Trophoblast cell (in vitro differentiated cells and primary cell): ENCODE measurements at regions not wholly inside any gene's neighbourhood (a gene's known extent, or its start where the extent isn't known, plus 50 kb on each side); places are given as distances from the start of the nearest gene placed in this dataset.

Experiments
- DNase-seq, 2 donors: peaks; one replicate each; pipeline ENCODE4 v3.0.0-alpha.2; 2016
- H2AFZ ChIP-seq: 2 replicates; pipeline ENCODE4 v1.6.1; 2013; ENCODE audit warnings: low read length, moderate library complexity, mild to moderate bottlenecking; ENCODE audit not compliant: insufficient read depth, poor library complexity
- H2AK5ac ChIP-seq: 2 replicates; pipeline ENCODE4 v1.6.1; 2013; ENCODE audit warnings: mild to moderate bottlenecking, low read length
- H2BK120ac ChIP-seq: 2 replicates; pipeline ENCODE4 v1.6.1; 2013; ENCODE audit warnings: low read length, mild to moderate bottlenecking, moderate library complexity; ENCODE audit not compliant: insufficient read depth, poor library complexity
- H2BK12ac ChIP-seq: 2 replicates; pipeline ENCODE4 v1.6.1; 2013; ENCODE audit warnings: mild to moderate bottlenecking, low read length, moderate library complexity
- H2BK5ac ChIP-seq: 2 replicates; pipeline ENCODE4 v1.6.1; 2013; ENCODE audit warnings: low read length, low read depth, moderate library complexity, mild to moderate bottlenecking; ENCODE audit not compliant: poor library complexity
- H3K14ac ChIP-seq: 2 replicates; pipeline ENCODE4 v1.6.1; 2013; ENCODE audit warnings: mild to moderate bottlenecking, low read length
- H3K18ac ChIP-seq: 2 replicates; pipeline ENCODE4 v1.6.1; 2013; ENCODE audit warnings: mild to moderate bottlenecking, low read length
- H3K23ac ChIP-seq: 2 replicates; pipeline ENCODE4 v1.6.1; 2013; ENCODE audit warnings: low read length
- H3K27ac ChIP-seq: 2 replicates; pipeline ENCODE4 v1.5.1; 2013; ENCODE audit warnings: low read depth, mild to moderate bottlenecking, inconsistent platforms, low read length, moderate library complexity
- H3K27me3 ChIP-seq: 2 replicates; pipeline ENCODE4 v1.6.1; 2013; ENCODE audit warnings: inconsistent platforms, mild to moderate bottlenecking, low read length, moderate library complexity; ENCODE audit not compliant: insufficient read depth
- H3K36me3 ChIP-seq, 2 experiments: 1 replicate in 1 of 2; 2 replicates in 1 of 2; pipeline ENCODE4 v1.6.1; 2013; ENCODE audit warnings: low read length in 2 of 2, mild to moderate bottlenecking in 2 of 2, moderate library complexity in 1 of 2; ENCODE audit not compliant: insufficient read depth in 2 of 2, control insufficient read depth in 1 of 2
- H3K4ac ChIP-seq: 2 replicates; pipeline ENCODE4 v1.6.1; 2013; ENCODE audit warnings: low read depth, mild to moderate bottlenecking, low read length, moderate library complexity
- H3K4me1 ChIP-seq, 2 experiments: 1 replicate in 1 of 2; 2 replicates in 1 of 2; pipeline ENCODE4 v1.6.1; 2013; ENCODE audit warnings: low read length in 2 of 2, mild to moderate bottlenecking in 2 of 2, moderate library complexity in 1 of 2; ENCODE audit not compliant: insufficient read depth in 2 of 2, control insufficient read depth in 1 of 2
- H3K4me2 ChIP-seq: 2 replicates; pipeline ENCODE4 v1.6.1; 2013; ENCODE audit warnings: inconsistent platforms, mild to moderate bottlenecking, low read length, moderate library complexity
- H3K4me3 ChIP-seq: 2 replicates; pipeline ENCODE4 v1.5.1; 2013; ENCODE audit warnings: mild to moderate bottlenecking, low read depth, low read length, inconsistent platforms
- H3K79me1 ChIP-seq: one replicate; pipeline ENCODE4 v1.6.1; 2013; ENCODE audit warnings: low read length
- H3K79me2 ChIP-seq: 2 replicates; pipeline ENCODE4 v1.6.1; 2013; ENCODE audit warnings: low read length, mild to moderate bottlenecking; ENCODE audit not compliant: control insufficient read depth, insufficient read depth, poor library complexity
- H3K9ac ChIP-seq: 2 replicates; pipeline ENCODE4 v1.6.1; 2013; ENCODE audit warnings: mild to moderate bottlenecking, low read length
- H3K9me3 ChIP-seq: 2 replicates; pipeline ENCODE4 v1.6.1; 2013; ENCODE audit warnings: low read depth, mild to moderate bottlenecking, control low read depth, inconsistent platforms, low read length; ENCODE audit not compliant: insufficient read depth
- H4K12ac ChIP-seq: 2 replicates; pipeline ENCODE4 v1.6.1; 2013; ENCODE audit warnings: low read depth, mild to moderate bottlenecking, low read length, moderate library complexity
- H4K8ac ChIP-seq: 2 replicates; pipeline ENCODE4 v1.6.1; 2013; ENCODE audit warnings: low read depth, mild to moderate bottlenecking, low read length, moderate library complexity
- H4K91ac ChIP-seq: one replicate; pipeline ENCODE4 v1.6.1; 2013; ENCODE audit warnings: low read depth, mild to moderate bottlenecking, low read length, moderate library complexity
- WGBS: extraction: QIAGEN DNeasy Blood & Tissue Kit; methylation state at CpG from one replicate; pipeline ENCODE4 v1.1.7; 2013; ENCODE audit warnings: missing lambda C conversion rate; ENCODE audit not compliant: insufficient read length, insufficient coverage; ENCODE audit errors: extremely low coverage; 5-methylcytosine and 5-hydroxymethylcytosine counted together

DNA sequence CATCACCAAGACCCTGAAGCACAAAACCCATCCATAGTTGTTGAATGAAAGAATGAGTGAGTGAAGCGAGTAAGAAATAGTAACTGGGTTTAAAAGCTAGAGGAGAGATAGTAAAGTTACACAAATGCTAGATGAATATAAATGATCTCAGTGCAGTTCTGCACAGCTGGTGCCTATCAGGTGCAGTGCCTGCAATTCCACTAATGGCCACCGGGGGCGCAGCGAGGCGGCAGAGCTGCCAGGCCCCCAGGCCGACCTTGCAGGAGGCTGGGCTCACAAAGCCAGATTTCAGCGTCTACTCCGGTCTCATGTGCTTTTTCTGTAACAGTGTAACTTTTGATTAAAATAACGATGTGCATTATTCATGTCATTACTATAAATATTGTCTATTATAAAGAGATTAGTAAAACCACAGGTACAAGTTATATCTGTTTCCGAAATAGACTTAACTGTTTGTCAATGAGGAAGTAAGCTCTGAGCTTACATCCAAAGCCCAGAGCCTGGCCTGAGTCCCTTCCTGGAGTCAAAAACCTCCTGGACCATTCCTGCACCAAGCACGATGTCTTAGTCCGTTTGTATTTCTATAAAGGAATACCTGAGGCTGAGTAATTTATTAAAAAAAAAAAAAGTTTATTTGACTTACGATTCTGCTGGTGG, 477.6 kb downstream of the NPHP4 start:
- Histone ChIP-seq H2BK12ac (no peak overlapping the region), H2BK5ac (no peak overlapping the region), H3K4ac (no peak overlapping the region), H3K4me3 (no peak overlapping the region), H3K4me1 (no peaks in the 10 kb centered on the region), H2BK120ac (no peak overlapping the region), H3K4me2 (no peak overlapping the region), H2AK5ac (no peak overlapping the region), H3K14ac (no peak overlapping the region), H3K9me3 (peaks cover 2% of the 10 kb centered on the region), H2AFZ (no peak overlapping the region), H3K27ac (no peak overlapping the region), H4K8ac (no peak overlapping the region), H3K79me1 (no peaks in the 10 kb centered on the region), H4K91ac (no peak overlapping the region), H3K23ac (no peak overlapping the region), H3K36me3 (no peaks in the 10 kb centered on the region), H3K9ac (no peak overlapping the region), H3K79me2 (no peaks in the 10 kb centered on the region), H4K12ac (no peak overlapping the region), H3K27me3 (no peaks in the 10 kb centered on the region), H3K18ac (no peak overlapping the region)
- WGBS = no CpG with 5 or more reads among the region's 13 CpGs
- peak; percentile 54 to 74 for DNase-seq

DNA sequence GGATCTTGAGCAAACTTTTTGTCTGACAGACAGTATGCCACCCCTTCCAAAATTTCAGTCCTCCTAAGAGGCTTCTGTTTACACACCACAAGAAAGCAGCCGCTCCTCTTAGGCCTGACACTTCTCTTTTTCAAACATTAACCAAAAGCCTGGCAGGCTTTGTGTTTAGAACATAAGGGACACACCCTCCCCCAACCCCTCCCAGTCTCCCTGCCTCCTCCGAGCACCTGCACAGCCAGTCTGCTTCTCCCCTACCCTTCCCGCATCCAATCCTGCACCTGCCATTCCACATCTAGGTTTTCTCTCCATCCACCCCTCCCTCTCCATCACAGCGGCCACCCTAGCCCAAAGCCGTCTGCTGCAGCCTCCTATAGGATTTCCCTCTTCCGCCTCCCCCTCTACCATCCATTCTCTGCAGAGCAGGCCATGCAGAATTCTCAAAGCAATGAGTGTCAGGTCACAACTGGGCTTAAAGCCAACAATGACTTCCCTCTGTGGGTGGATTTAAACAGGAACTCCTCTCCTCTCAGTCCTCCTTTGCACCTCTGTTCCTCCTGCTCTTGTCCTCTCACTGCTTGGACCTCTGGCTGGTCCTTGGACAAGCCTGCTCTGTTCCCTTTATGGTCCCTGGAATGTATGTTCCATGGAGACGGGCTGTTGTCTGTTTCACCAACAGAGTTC, 478.2 kb downstream of the NPHP4 start:
- no peaks in the 10 kb centered on the region for H3K36me3 ChIP-seq
- no peaks in the 10 kb centered on the region for H3K79me2 ChIP-seq
- no peak overlapping the region for H2BK5ac ChIP-seq
- no peaks in the 10 kb centered on the region for H3K27me3 ChIP-seq
- no peaks in the 10 kb centered on the region for H3K79me1 ChIP-seq
- no peak overlapping the region for H3K9ac ChIP-seq
- no peak overlapping the region for H4K8ac ChIP-seq
- no peak overlapping the region for H3K18ac ChIP-seq
- no peak overlapping the region for H3K4me2 ChIP-seq
- no peak overlapping the region for H3K27ac ChIP-seq
- H2AK5ac ChIP-seq = no peak overlapping the region
- no CpG with 5 or more reads among the region's 7 CpGs for WGBS
- no peaks in the 10 kb centered on the region for H3K4me1 ChIP-seq
- no peak overlapping the region for H2AFZ ChIP-seq
- H4K91ac ChIP-seq = no peak overlapping the region
- H3K14ac ChIP-seq = no peak overlapping the region
- H2BK12ac ChIP-seq = no peak overlapping the region
- H3K9me3 ChIP-seq = peaks cover 2% of the 10 kb centered on the region
- no peak overlapping the region for H3K4ac ChIP-seq
- no peak for DNase-seq
- H2BK120ac ChIP-seq = no peak overlapping the region
- H3K4me3 ChIP-seq = no peak overlapping the region
- H3K23ac ChIP-seq = no peak overlapping the region
- H4K12ac ChIP-seq = no peak overlapping the region

DNA sequence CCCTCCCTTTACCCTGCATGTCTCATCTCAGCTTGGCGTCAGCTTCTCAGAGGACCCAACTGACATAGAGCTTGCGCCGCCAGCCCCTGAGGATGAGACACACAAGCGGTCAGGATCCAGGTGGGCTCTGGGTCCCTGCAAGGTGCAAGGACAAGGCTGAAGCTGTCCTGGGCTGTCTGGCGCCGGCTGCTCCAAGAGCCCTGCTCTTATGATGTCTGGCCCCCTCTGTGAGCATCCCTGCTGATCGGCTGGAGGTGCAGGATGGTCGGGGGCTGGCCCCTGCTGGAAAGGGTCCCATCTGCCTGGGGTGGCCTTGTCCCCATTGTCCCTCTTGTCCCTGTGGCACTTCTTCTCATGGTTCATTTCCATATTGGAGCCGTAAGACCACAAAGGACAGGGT, 479.0 kb downstream of the NPHP4 start:
- Histone ChIP-seq H3K4ac (no peak overlapping the region), H3K18ac (no peak overlapping the region), H4K91ac (no peak overlapping the region), H3K4me2 (no peak overlapping the region), H3K79me2 (no peaks in the 10 kb centered on the region), H2BK5ac (no peak overlapping the region), H2BK120ac (no peak overlapping the region), H3K23ac (no peak overlapping the region), H3K27me3 (no peaks in the 10 kb centered on the region), H3K9me3 (peaks cover 2% of the 10 kb centered on the region), H3K14ac (no peak overlapping the region), H3K79me1 (no peaks in the 10 kb centered on the region), H4K12ac (no peak overlapping the region), H3K4me1 (no peaks in the 10 kb centered on the region), H3K4me3 (no peak overlapping the region), H3K36me3 (no peaks in the 10 kb centered on the region), H3K27ac (no peak overlapping the region), H3K9ac (no peak overlapping the region), H2AK5ac (no peak overlapping the region), H4K8ac (no peak overlapping the region), H2BK12ac (no peak overlapping the region), H2AFZ (no peak overlapping the region)
- WGBS = no CpG with 5 or more reads among the region's 9 CpGs
- no peak for DNase-seq

DNA sequence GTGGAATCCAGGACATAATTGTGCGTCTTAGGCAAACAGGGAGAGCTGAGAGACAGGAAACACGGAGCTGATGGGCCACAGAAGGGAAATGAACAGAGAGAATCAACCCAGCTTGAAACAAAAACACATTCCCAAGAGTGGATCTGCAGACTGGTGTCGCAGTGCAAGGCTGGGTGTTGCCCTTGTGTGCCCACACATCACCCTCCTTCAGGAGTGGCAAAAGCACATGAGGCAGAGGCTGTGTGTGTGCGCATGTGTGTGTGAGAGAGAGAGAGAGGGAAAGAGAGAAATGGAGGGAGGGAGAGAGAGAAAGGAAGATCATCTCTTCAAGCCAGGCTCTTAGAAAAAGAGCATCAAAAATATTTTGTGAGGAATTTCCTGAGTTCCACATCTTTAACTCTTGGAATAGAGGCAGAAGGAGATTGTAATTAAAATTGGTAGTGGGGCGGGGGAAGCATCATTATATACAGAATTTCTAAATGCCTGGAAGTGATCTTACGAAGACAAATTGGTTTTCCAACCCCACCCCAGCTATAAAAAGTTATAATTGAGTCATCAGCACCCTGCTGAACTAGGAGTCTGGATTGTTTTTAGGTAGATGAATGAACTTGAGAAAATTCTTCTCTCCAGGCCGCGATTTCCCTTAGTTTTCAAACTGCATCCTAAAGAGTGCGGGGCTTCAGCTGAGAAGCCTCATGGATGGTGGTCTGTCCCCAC, 480.7 kb downstream of the NPHP4 start:
- no peaks in the 10 kb centered on the region for H3K9me3 ChIP-seq
- H3K4ac ChIP-seq = no peak overlapping the region
- H4K8ac ChIP-seq = no peak overlapping the region
- no CpG with 5 or more reads among the region's 9 CpGs for WGBS
- H3K27me3 ChIP-seq = no peaks in the 10 kb centered on the region
- no peak overlapping the region for H3K9ac ChIP-seq
- H2AFZ ChIP-seq = no peak overlapping the region
- H2AK5ac ChIP-seq = no peak overlapping the region
- no peaks in the 10 kb centered on the region for H3K4me1 ChIP-seq
- no peak for DNase-seq
- no peak overlapping the region for H4K12ac ChIP-seq
- no peak overlapping the region for H3K14ac ChIP-seq
- no peak overlapping the region for H3K27ac ChIP-seq
- no peak overlapping the region for H4K91ac ChIP-seq
- H3K79me2 ChIP-seq = no peaks in the 10 kb centered on the region
- no peak overlapping the region for H2BK5ac ChIP-seq
- no peaks in the 10 kb centered on the region for H3K36me3 ChIP-seq
- H3K79me1 ChIP-seq = no peaks in the 10 kb centered on the region
- H3K18ac ChIP-seq = no peak overlapping the region
- no peak overlapping the region for H2BK12ac ChIP-seq
- H3K4me3 ChIP-seq = no peak overlapping the region
- no peak overlapping the region for H3K23ac ChIP-seq
- no peak overlapping the region for H2BK120ac ChIP-seq
- H3K4me2 ChIP-seq = no peak overlapping the region
